ENCODE measurements at regions not wholly inside any gene's neighbourhood (a gene's known extent, or its start where the extent isn't known, plus 50 kb on each side); places are given as distances from the start of the nearest gene placed in this dataset.
"Not testable (repeated sequence)": the region's sequence is repeated elsewhere in the genome, so short reads cannot be mapped to it uniquely, and the experiment has no call there.

- CTCF ChIA-PET, result no interaction called here
- Mint-ChIP-seq H3K4me3 (no peak overlapping the region), H3K4me1 (ENCODE audit: low read depth) (no peaks in the 10 kb centered on the region), H3K27ac (no peak overlapping the region), H3K9me3 (peaks cover 16% of the 10 kb centered on the region), H3K27me3 (no peaks in the 10 kb centered on the region), H3K36me3 (no peaks in the 10 kb centered on the region)
- POLR2A ChIA-PET, result no interaction called here
- intact Hi-C loops (cut with micrococcal nuclease), result no loop called here
- DNase-seq, result no peak
These were observed 738.0 kb downstream of the SI start for GRCh38 chr3:164340273-164340672.

GRCh38 chr3:164332831-164333802 is 745.2 kb downstream of the SI start:
- H3K4me3 Mint-ChIP-seq, result no peak overlapping the region
- no peak for DNase-seq

GRCh38 chr3:164326714-164327113 is 751.6 kb downstream of the SI start:
- no peak overlapping the region for H3K4me3 Mint-ChIP-seq
- no peak for DNase-seq
- no peaks in the 10 kb centered on the region for H3K36me3 Mint-ChIP-seq
- H3K4me1 Mint-ChIP-seq (ENCODE audit: low read depth), result no peaks in the 10 kb centered on the region
- intact Hi-C loops (cut with micrococcal nuclease), result no loop called here
- CTCF ChIA-PET, result no interaction called here
- no peak overlapping the region for H3K27ac Mint-ChIP-seq
- peaks cover 7% of the 10 kb centered on the region for H3K9me3 Mint-ChIP-seq
- POLR2A ChIA-PET, result no interaction called here
- no peaks in the 10 kb centered on the region for H3K27me3 Mint-ChIP-seq

More at GRCh38 chr3:164332831-164333802, 745.2 kb downstream of the SI start:
- H3K9me3 Mint-ChIP-seq, result peaks cover 2% of the 10 kb centered on the region
- ChIA-PET POLR2A (no interaction called here), CTCF (no interaction called here)
- no peaks in the 10 kb centered on the region for H3K36me3 Mint-ChIP-seq
- H3K27me3 Mint-ChIP-seq, result no peaks in the 10 kb centered on the region
- no peaks in the 10 kb centered on the region for H3K4me1 Mint-ChIP-seq (ENCODE audit: low read depth)
- H3K27ac Mint-ChIP-seq, result no peak overlapping the region
- intact Hi-C loops (cut with micrococcal nuclease), result no loop called here

- H3K27me3 Mint-ChIP-seq, result no peaks in the 10 kb centered on the region
- no peak overlapping the region for H3K4me3 Mint-ChIP-seq
- DNase-seq, result no peak
- intact Hi-C loops (cut with micrococcal nuclease), result no loop called here
- ChIA-PET POLR2A (no interaction called here), CTCF (no interaction called here)
- H3K36me3 Mint-ChIP-seq, result no peaks in the 10 kb centered on the region
- no peak overlapping the region for H3K27ac Mint-ChIP-seq
- peaks cover under 1% of the 10 kb centered on the region for H3K9me3 Mint-ChIP-seq
- H3K4me1 Mint-ChIP-seq (ENCODE audit: low read depth), result no peaks in the 10 kb centered on the region
These were observed 757.3 kb downstream of the SI start for GRCh38 chr3:164320962-164321361.

GRCh38 chr3:164306042-164306441 is 772.3 kb downstream of the SI start:
- Mint-ChIP-seq H3K27me3 (no peaks in the 10 kb centered on the region), H3K36me3 (no peaks in the 10 kb centered on the region), H3K9me3 (peaks cover 33% of the 10 kb centered on the region), H3K4me1 (ENCODE audit: low read depth) (no peaks in the 10 kb centered on the region), H3K4me3 (no peak overlapping the region), H3K27ac (no peak overlapping the region)
- ChIA-PET CTCF (no interaction called here), POLR2A (no interaction called here)
- no peak for DNase-seq
- intact Hi-C loops (cut with micrococcal nuclease), result no loop called here

- DNase-seq, result no peak
- no peak overlapping the region for H3K27ac Mint-ChIP-seq
- H3K9me3 Mint-ChIP-seq, result peaks cover 17% of the 10 kb centered on the region
- no peaks in the 10 kb centered on the region for H3K27me3 Mint-ChIP-seq
- intact Hi-C loops (cut with micrococcal nuclease), result no loop called here
- no peaks in the 10 kb centered on the region for H3K36me3 Mint-ChIP-seq
- H3K4me1 Mint-ChIP-seq (ENCODE audit: low read depth), result no peaks in the 10 kb centered on the region
- H3K4me3 Mint-ChIP-seq, result no peak overlapping the region
- CTCF ChIA-PET, result no interaction called here
- POLR2A ChIA-PET, result no interaction called here
These were observed 774.4 kb downstream of the SI start for GRCh38 chr3:164303894-164304293.

GRCh38 chr3:164302622-164303021 is 775.7 kb downstream of the SI start:
- Mint-ChIP-seq H3K4me1 (ENCODE audit: low read depth) (no peaks in the 10 kb centered on the region), H3K36me3 (no peaks in the 10 kb centered on the region), H3K27ac (no peak overlapping the region), H3K27me3 (no peaks in the 10 kb centered on the region), H3K9me3 (peaks cover 17% of the 10 kb centered on the region), H3K4me3 (no peak overlapping the region)
- CTCF ChIA-PET, result no interaction called here
- intact Hi-C loops (cut with micrococcal nuclease), result no loop called here
- POLR2A ChIA-PET, result no interaction called here
- DNase-seq, result no peak

GRCh38 chr3:164291486-164291885 is 786.8 kb downstream of the SI start:
- H3K36me3 Mint-ChIP-seq; H3K27me3 Mint-ChIP-seq; DNase-seq; H3K27ac Mint-ChIP-seq; POLR2A ChIA-PET; intact Hi-C loops (cut with micrococcal nuclease); H3K9me3 Mint-ChIP-seq; H3K4me3 Mint-ChIP-seq; H3K4me1 Mint-ChIP-seq (ENCODE audit: low read depth); CTCF ChIA-PET: not testable (repeated sequence)

GRCh38 chr3:164278550-164278949 is 799.7 kb downstream of the SI start:
- Mint-ChIP-seq H3K36me3 (no peaks in the 10 kb centered on the region), H3K4me1 (ENCODE audit: low read depth) (no peaks in the 10 kb centered on the region), H3K27ac (no peak overlapping the region), H3K27me3 (no peaks in the 10 kb centered on the region), H3K9me3 (peaks cover 30% of the 10 kb centered on the region), H3K4me3 (no peak overlapping the region)
- no peak for DNase-seq
- CTCF ChIA-PET, result no interaction called here
- intact Hi-C loops (cut with micrococcal nuclease), result no loop called here
- POLR2A ChIA-PET, result no interaction called here

- Mint-ChIP-seq H3K4me1 (ENCODE audit: low read depth) (no peaks in the 10 kb centered on the region), H3K27ac (no peak overlapping the region), H3K27me3 (no peaks in the 10 kb centered on the region), H3K9me3 (peaks cover 4% of the 10 kb centered on the region), H3K36me3 (no peaks in the 10 kb centered on the region), H3K4me3 (no peak overlapping the region)
- intact Hi-C loops (cut with micrococcal nuclease), result no loop called here
- CTCF ChIA-PET, result no interaction called here
- POLR2A ChIA-PET, result no interaction called here
- DNase-seq, result no peak
These were observed 811.2 kb downstream of the SI start for GRCh38 chr3:164267053-164267452.

GRCh38 chr3:164250923-164251322 is 827.4 kb downstream of the SI start:
- CTCF ChIA-PET, result no interaction called here
- H3K36me3 Mint-ChIP-seq, result no peaks in the 10 kb centered on the region
- no peaks in the 10 kb centered on the region for H3K4me1 Mint-ChIP-seq (ENCODE audit: low read depth)
- no peak overlapping the region for H3K27ac Mint-ChIP-seq
- no peaks in the 10 kb centered on the region for H3K27me3 Mint-ChIP-seq
- POLR2A ChIA-PET, result no interaction called here
- no peaks in the 10 kb centered on the region for H3K9me3 Mint-ChIP-seq
- intact Hi-C loops (cut with micrococcal nuclease), result no loop called here
- no peak overlapping the region for H3K4me3 Mint-ChIP-seq
- DNase-seq, result no peak

- no peaks in the 10 kb centered on the region for H3K4me1 Mint-ChIP-seq (ENCODE audit: low read depth)
- H3K9me3 Mint-ChIP-seq, result peaks cover 16% of the 10 kb centered on the region
These were observed 841.4 kb downstream of the SI start for GRCh38 chr3:164236851-164237250.

GRCh38 chr3:164235289-164236028 is 842.8 kb downstream of the SI start:
- intact Hi-C loops (cut with micrococcal nuclease), result no loop called here
- H3K4me1 Mint-ChIP-seq (ENCODE audit: low read depth), result no peaks in the 10 kb centered on the region
- POLR2A ChIA-PET, result no interaction called here
- DNase-seq, result no peak
- peaks cover 16% of the 10 kb centered on the region for H3K9me3 Mint-ChIP-seq
- H3K36me3 Mint-ChIP-seq, result no peaks in the 10 kb centered on the region
- CTCF ChIA-PET, result no interaction called here
- no peaks in the 10 kb centered on the region for H3K27me3 Mint-ChIP-seq
- H3K27ac Mint-ChIP-seq, result no peak overlapping the region
- H3K4me3 Mint-ChIP-seq, result no peak overlapping the region

More at GRCh38 chr3:164236851-164237250, 841.4 kb downstream of the SI start:
- H3K36me3 Mint-ChIP-seq, result no peaks in the 10 kb centered on the region
- intact Hi-C loops (cut with micrococcal nuclease), result no loop called here
- POLR2A ChIA-PET, result no interaction called here
- DNase-seq, result no peak
- H3K27me3 Mint-ChIP-seq, result no peaks in the 10 kb centered on the region
- CTCF ChIA-PET, result no interaction called here
- H3K4me3 Mint-ChIP-seq, result no peak overlapping the region
- H3K27ac Mint-ChIP-seq, result no peak overlapping the region
